ENCODE measurements at regions not wholly inside any gene's neighbourhood (a gene's known extent, or its start where the extent isn't known, plus 50 kb on each side); places are given as distances from the start of the nearest gene placed in this dataset.

DNA sequence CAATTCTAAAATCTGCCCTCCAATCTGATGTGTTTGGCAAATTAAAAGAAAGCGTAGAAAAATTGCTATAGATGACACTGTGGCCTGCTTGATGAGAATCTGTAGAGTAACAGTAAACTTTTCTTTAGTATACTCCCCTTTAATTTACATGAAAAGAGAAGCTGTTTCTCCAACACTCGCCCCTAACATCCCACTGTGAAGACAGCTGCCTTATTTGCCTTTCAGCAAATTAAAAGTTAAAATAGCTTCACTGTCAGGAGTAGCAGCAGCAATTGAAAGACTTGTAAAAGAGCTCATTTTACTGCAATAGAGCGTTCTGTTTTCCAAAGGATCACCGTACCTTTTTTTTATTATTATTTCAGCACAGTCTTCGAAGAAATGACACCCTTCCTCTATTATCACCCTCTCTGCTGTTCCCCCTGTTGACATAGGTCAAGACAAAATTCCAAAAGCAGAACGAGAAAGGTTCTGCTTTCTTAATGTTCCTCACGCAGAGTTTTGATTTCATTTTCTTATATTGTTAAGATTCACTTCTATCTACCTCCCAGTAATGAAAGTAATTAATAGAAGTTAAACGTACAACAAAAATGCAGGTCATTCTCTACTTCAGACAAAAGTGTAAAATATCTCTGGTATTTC, 153.5 kb upstream of the USP15 start:
- Histone ChIP-seq H3K4me1 (ENCODE audit: control insufficient read depth, insufficient read depth, low read length) (no peaks in the 10 kb centered on the region), H3K9me3 (ENCODE audit: control insufficient read depth, insufficient read depth, low read depth, low read length) (no peaks in the 10 kb centered on the region), H3K36me3 (ENCODE audit: control insufficient read depth in 2 of 2, insufficient read depth in 1 of 2, low read length in 2 of 2) (no peaks in the 10 kb centered on the region), H3K27ac (ENCODE audit: extremely low read depth, low read depth, low read length) (no peak overlapping the region), H3K4me3 (ENCODE audit: low read depth, low read length) (no peak overlapping the region)
- ChIA-PET POLR2A (no interaction called here), CTCF (interaction anchor here (1.5 kb wide), 1 partner anchor 17 kb away, joined by 6 read pairs; no protein-coding TSS in a partner anchor)
- no peak for TF ChIP-seq ZNF600 (tag by site-specific recombination; IDR thresholded peaks at IDR 0.05)
- TF ChIP-seq, protein P1, sequence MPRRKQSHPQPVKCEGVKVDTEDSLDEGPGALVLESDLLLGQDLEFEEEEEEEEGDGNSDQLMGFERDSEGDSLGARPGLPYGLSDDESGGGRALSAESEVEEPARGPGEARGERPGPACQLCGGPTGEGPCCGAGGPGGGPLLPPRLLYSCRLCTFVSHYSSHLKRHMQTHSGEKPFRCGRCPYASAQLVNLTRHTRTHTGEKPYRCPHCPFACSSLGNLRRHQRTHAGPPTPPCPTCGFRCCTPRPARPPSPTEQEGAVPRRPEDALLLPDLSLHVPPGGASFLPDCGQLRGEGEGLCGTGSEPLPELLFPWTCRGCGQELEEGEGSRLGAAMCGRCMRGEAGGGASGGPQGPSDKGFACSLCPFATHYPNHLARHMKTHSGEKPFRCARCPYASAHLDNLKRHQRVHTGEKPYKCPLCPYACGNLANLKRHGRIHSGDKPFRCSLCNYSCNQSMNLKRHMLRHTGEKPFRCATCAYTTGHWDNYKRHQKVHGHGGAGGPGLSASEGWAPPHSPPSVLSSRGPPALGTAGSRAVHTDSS (tag by site-specific recombination; IDR thresholded peaks at IDR 0.05): no peak

DNA sequence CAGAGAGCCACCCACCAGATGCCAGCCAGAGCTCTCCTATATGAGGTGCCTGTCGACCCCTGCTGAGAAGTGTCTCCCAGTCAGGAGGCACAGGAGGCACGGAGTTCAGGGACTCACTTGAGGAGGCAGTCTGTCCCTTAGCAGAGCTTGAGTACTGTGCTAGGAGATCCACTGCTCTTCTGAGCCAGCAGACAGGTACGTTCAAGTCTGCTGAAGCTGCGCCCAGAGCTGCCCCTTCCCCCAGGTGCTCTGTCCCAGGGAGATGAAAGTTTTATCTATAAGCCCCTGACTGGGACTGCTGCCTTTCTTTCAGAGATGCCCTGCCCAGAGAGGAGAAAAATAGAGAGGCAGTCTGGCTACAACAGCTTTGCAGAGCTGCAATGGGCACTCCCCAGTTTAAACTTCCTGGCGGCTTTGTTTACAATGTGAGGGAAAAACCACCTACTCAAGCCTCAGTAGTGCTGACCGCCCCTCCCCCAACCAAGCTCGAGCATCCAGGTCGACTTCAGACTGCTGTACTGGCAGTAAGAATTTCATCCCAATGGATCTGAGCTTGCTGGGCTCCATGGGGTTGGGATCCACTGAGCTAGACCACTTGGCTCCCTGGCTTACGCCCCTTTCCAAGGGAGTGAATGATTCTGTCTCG, 146.7 kb upstream of the USP15 start:
- no peak for TF ChIP-seq GLI2 (tag by site-specific recombination; IDR thresholded peaks at IDR 0.05; ENCODE audit: borderline replicate concordance, low read depth)
- TF ChIP-seq ZNF571 (tag by site-specific recombination; IDR thresholded peaks at IDR 0.05): no peak
- TF ChIP-seq ZNF16 (tag by site-specific recombination; IDR thresholded peaks at IDR 0.05; ENCODE audit: low read depth): no peak
- TF ChIP-seq ZNF324 (tag by site-specific recombination; IDR thresholded peaks at IDR 0.05): no peak
- TF ChIP-seq, protein P2, sequence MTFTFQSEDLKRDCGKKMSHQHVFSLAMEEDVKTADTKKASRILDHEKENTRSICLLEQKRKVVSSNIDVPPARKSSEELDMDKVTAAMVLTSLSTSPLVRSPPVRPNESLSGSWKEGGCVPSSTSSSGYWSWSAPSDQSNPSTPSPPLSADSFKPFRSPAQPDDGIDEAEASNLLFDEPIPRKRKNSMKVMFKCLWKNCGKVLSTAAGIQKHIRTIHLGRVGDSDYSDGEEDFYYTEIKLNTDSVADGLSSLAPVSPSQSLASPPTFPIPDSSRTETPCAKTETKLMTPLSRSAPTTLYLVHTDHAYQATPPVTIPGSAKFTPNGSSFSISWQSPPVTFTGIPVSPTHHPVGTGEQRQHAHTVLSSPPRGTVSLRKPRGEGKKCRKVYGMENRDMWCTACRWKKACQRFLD (tag by site-specific recombination; IDR thresholded peaks at IDR 0.05): no peak
- TF ChIP-seq ZNF558 (tag by site-specific recombination; IDR thresholded peaks at IDR 0.05): no peak
- TF ChIP-seq, protein P3, sequence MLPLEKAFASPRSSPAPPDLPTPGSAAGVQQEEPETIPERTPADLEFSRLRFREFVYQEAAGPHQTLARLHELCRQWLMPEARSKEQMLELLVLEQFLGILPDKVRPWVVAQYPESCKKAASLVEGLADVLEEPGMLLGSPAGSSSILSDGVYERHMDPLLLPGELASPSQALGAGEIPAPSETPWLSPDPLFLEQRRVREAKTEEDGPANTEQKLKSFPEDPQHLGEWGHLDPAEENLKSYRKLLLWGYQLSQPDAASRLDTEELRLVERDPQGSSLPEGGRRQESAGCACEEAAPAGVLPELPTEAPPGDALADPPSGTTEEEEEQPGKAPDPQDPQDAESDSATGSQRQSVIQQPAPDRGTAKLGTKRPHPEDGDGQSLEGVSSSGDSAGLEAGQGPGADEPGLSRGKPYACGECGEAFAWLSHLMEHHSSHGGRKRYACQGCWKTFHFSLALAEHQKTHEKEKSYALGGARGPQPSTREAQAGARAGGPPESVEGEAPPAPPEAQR (tag by site-specific recombination; IDR thresholded peaks at IDR 0.05): no peak
- no peak for TF ChIP-seq IKZF3 (tag by site-specific recombination; IDR thresholded peaks at IDR 0.05)
- TF ChIP-seq, protein P4, sequence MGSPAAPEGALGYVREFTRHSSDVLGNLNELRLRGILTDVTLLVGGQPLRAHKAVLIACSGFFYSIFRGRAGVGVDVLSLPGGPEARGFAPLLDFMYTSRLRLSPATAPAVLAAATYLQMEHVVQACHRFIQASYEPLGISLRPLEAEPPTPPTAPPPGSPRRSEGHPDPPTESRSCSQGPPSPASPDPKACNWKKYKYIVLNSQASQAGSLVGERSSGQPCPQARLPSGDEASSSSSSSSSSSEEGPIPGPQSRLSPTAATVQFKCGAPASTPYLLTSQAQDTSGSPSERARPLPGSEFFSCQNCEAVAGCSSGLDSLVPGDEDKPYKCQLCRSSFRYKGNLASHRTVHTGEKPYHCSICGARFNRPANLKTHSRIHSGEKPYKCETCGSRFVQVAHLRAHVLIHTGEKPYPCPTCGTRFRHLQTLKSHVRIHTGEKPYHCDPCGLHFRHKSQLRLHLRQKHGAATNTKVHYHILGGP (tag by site-specific recombination; IDR thresholded peaks at IDR 0.05): no peak
- no peak for TF ChIP-seq ZNF138 (tag by site-specific recombination; IDR thresholded peaks at IDR 0.05; ENCODE audit: borderline replicate concordance)
- CTCF ChIA-PET: no interaction called here

DNA sequence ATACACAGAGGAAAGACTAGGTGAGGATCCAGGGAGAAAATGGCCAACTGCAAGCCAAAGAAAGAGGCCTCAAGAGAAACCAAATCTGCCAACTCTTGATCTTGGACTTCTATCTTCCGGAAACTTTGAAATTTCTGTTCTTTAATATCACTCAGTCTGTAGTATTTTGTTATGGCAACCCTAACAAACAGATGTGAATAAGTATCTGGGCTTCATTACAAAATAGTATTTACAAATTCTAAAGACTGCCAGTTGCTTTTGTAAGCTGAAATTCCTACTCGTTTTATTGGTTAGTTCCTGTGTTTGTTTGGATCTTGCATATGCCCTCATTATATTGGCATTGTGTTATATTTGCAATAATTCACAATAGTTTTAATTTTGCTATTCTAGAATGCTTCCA, 143.2 kb upstream of the USP15 start:
- H3K36me3 ChIP-seq (ENCODE audit: control insufficient read depth in 2 of 2, insufficient read depth in 1 of 2, low read length in 2 of 2): no peaks in the 10 kb centered on the region
- H3K4me3 ChIP-seq (ENCODE audit: low read depth, low read length): no peak overlapping the region
- ChIA-PET POLR2A (no interaction called here), CTCF (no interaction called here)
- H3K9me3 ChIP-seq (ENCODE audit: control insufficient read depth, insufficient read depth, low read depth, low read length): no peaks in the 10 kb centered on the region
- no peaks in the 10 kb centered on the region for H3K4me1 ChIP-seq (ENCODE audit: control insufficient read depth, insufficient read depth, low read length)
- no peak overlapping the region for H3K27ac ChIP-seq (ENCODE audit: extremely low read depth, low read depth, low read length)
- TF ChIP-seq ZNF23 (tag by site-specific recombination; IDR thresholded peaks at IDR 0.05; ENCODE audit: borderline replicate concordance): no peak
- no peak for TF ChIP-seq HOXA7 (CRISPR knock-in tag; IDR thresholded peaks at IDR 0.05; ENCODE audit: borderline replicate concordance)
- no peak for TF ChIP-seq KLF1 (tag by site-specific recombination; IDR thresholded peaks at IDR 0.05)
- TF ChIP-seq SP7 (tag by site-specific recombination; IDR thresholded peaks at IDR 0.05): no peak
- no peak for TF ChIP-seq ZNF530 (tag by site-specific recombination; IDR thresholded peaks at IDR 0.05; ENCODE audit: low read depth)
- TF ChIP-seq ZNF37A (tag by site-specific recombination; IDR thresholded peaks at IDR 0.05): no peak
- no peak for TF ChIP-seq ZNF133 (tag by site-specific recombination; IDR thresholded peaks at IDR 0.05)
- no peak for TF ChIP-seq ZBTB17 (tag by site-specific recombination; IDR thresholded peaks at IDR 0.05)
- TF ChIP-seq ZNF510 (tag by site-specific recombination; IDR thresholded peaks at IDR 0.05; ENCODE audit: insufficient replicate concordance): no peak
- TF ChIP-seq, protein P5, sequence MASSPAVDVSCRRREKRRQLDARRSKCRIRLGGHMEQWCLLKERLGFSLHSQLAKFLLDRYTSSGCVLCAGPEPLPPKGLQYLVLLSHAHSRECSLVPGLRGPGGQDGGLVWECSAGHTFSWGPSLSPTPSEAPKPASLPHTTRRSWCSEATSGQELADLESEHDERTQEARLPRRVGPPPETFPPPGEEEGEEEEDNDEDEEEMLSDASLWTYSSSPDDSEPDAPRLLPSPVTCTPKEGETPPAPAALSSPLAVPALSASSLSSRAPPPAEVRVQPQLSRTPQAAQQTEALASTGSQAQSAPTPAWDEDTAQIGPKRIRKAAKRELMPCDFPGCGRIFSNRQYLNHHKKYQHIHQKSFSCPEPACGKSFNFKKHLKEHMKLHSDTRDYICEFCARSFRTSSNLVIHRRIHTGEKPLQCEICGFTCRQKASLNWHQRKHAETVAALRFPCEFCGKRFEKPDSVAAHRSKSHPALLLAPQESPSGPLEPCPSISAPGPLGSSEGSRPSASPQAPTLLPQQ (tag by site-specific recombination; IDR thresholded peaks at IDR 0.05): no peak
- TF ChIP-seq ZFP69B (tag by site-specific recombination; IDR thresholded peaks at IDR 0.05): no peak
- no peak for TF ChIP-seq ZNF114 (tag by site-specific recombination; IDR thresholded peaks at IDR 0.05)
- no peak for TF ChIP-seq ZNF391 (tag by site-specific recombination; IDR thresholded peaks at IDR 0.05; ENCODE audit: borderline replicate concordance, low read depth)
- no peak for TF ChIP-seq GLI2 (tag by site-specific recombination; IDR thresholded peaks at IDR 0.05; ENCODE audit: borderline replicate concordance, low read depth)

More for the DNA sequence above, 146.7 kb upstream of the USP15 start:
- H3K4me3 ChIP-seq (ENCODE audit: low read depth, low read length): no peak overlapping the region
- H3K4me1 ChIP-seq (ENCODE audit: control insufficient read depth, insufficient read depth, low read length): no peaks in the 10 kb centered on the region
- H3K36me3 ChIP-seq (ENCODE audit: control insufficient read depth in 2 of 2, insufficient read depth in 1 of 2, low read length in 2 of 2): no peaks in the 10 kb centered on the region
- no peaks in the 10 kb centered on the region for H3K9me3 ChIP-seq (ENCODE audit: control insufficient read depth, insufficient read depth, low read depth, low read length)
- no peak overlapping the region for H3K27ac ChIP-seq (ENCODE audit: extremely low read depth, low read depth, low read length)
- POLR2A ChIA-PET: no interaction called here

Data from HEK293 (cell line).